ENCODE measurements at regions not wholly inside any gene's neighbourhood (a gene's known extent, or its start where the extent isn't known, plus 50 kb on each side); places are given as distances from the start of the nearest gene placed in this dataset.

DNA sequence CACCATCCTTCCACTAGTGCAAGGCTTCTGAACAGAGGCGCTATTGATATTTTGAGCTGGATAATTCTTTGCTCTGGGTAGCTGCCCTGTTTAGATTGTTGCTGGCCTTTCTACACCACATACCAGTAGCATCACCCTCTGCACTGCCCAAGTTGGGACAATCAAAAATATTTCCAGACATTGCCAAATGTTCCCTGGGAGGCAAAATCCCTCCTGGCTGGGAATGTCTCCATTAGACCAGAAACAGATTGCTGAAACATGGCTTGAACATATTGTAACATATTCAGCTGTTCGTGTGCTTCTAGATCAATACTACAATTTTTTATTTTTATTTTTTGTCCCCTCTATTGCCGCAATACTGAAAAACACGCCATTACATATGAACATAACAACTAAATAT lies 174.6 kb downstream of the ABCA8 start:
- peak; percentile 14 for DNase-seq (ENCODE audit: low read depth)
- no peak overlapping the region for H3K4me3 ChIP-seq (ENCODE audit: low read depth, low read length)
- TF ChIP-seq, protein P1, sequence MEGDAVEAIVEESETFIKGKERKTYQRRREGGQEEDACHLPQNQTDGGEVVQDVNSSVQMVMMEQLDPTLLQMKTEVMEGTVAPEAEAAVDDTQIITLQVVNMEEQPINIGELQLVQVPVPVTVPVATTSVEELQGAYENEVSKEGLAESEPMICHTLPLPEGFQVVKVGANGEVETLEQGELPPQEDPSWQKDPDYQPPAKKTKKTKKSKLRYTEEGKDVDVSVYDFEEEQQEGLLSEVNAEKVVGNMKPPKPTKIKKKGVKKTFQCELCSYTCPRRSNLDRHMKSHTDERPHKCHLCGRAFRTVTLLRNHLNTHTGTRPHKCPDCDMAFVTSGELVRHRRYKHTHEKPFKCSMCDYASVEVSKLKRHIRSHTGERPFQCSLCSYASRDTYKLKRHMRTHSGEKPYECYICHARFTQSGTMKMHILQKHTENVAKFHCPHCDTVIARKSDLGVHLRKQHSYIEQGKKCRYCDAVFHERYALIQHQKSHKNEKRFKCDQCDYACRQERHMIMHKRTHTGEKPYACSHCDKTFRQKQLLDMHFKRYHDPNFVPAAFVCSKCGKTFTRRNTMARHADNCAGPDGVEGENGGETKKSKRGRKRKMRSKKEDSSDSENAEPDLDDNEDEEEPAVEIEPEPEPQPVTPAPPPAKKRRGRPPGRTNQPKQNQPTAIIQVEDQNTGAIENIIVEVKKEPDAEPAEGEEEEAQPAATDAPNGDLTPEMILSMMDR (IDR thresholded peaks at IDR 0.05; ENCODE audit: insufficient read depth, low read length), result no peak

DNA sequence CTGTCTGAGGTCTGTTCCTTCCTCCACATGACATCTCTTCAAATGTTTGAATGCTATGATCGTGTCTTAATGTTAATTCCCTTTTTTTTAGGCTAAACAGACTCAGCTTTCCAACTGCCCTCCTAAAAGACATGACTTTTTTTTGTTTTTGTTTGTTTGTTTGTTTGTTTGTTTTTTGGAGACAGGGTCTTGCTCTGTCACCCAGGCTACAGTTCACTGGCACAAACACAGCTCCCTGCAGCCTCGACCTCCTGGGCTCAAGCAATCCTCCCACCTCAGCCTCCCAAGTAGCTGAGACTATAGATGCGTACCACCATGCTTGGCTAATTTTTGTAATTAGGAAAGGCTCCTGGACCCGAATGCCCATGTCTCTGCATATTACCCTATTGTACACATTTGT lies 176.5 kb downstream of the ABCA8 start:
- H3K4me3 ChIP-seq (ENCODE audit: low read depth, low read length), result no peak overlapping the region
- DNase-seq (ENCODE audit: low read depth), result no peak
- TF ChIP-seq, protein P1 (IDR thresholded peaks at IDR 0.05; ENCODE audit: insufficient read depth, low read length), result no peak

DNA sequence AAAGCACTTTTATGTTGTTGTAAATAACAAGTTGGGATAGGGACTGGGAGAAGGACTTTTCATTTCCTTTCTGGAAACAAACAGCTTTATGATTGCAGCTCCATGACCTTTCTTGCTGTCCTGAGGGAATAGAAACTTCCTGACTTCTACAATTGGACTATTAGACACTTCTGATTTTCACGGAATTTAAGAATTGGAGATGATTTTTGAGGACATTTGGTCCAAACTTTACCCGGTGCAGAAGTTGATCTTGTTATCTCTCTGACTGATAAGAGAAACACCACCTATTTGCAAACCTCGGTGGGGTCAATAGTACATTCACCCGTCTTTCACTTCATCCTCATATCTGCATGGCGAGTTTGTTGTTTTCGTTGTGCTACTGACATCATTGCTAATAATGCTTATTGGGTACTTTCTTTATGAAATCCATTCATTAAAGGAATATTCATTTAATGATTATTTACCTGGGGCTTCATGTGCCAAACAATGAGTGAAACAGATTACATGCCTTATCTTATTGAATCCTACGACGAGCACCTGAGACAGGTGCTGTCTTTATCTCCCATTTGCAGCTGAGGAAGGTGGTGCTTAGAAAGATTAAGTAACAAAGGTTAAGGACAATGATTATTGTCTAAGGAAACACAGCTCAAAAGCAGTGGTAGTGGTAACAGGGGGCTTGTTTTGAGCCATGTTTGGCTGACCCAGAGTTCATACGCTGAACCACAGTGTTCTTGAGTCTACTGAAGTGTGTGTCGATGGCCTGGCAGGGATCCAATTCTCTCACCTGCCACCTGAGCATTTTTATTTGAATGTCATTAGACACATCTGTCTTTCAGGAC lies 176.9 kb upstream of the FAM20A start:
- no peak overlapping the region for H3K4me3 ChIP-seq (ENCODE audit: low read depth, low read length)
- DNase-seq (ENCODE audit: low read depth), result no peak
- TF ChIP-seq, protein P1 (IDR thresholded peaks at IDR 0.05; ENCODE audit: insufficient read depth, low read length), result no peak

DNA sequence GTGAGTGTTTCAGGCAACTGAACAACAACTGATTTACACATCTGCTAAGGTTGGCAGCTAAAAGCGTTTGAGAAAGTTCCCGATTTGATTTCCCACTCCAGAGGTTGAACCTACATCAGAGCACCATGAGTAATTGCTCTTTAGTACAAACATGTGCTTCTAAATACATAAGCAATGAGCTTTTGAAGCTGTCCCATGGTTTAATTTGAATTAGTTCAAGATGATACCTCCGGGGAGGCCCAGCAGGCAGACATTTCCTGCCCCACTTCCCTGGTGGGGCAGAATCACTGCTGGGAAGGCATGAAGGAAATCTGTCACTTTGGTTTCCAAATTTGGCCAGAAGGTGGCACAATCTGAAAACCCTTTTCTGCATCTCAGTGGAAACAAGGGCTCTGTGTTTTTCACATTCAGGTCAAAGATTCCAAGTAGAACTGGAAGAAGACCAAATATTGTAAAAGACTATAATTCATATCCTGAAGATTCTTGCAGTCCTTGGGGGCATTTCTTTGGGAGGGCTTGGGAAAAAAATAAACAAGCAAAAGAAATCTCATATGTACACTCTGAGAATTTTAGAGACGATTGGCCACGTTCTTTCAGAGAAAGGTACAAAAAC lies 176.2 kb upstream of the FAM20A start:
- DNase-seq (ENCODE audit: low read depth), result peak; percentile 91

DNA sequence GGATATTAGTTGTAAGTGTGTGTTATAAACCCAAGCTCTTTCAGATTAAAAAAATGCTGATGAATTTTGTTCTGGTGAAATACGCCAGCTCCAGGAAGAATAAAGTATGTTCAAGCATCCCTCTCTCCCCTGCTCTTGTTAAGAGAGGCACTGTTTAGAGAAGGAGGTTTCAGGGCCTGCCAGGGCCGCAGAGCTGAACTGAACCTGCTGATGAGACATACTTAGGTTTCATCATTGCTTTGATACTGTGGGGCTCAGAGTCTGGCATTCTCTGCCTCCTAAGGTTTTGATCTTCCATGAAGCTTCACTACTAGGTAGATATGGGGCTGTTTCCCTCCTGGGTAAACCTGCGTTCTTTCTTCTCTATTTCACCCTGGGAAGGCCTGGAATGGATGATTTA lies 175.3 kb upstream of the FAM20A start:
- no peak overlapping the region for H3K4me3 ChIP-seq (ENCODE audit: low read depth, low read length)
- TF ChIP-seq, protein P1 (IDR thresholded peaks at IDR 0.05; ENCODE audit: insufficient read depth, low read length), result no peak
- DNase-seq (ENCODE audit: low read depth), result peak; percentile 49

More for the DNA sequence above, 176.2 kb upstream of the FAM20A start:
- TF ChIP-seq, protein P1 (IDR thresholded peaks at IDR 0.05; ENCODE audit: insufficient read depth, low read length), result peak; percentile 72
- H3K4me3 ChIP-seq (ENCODE audit: low read depth, low read length), result no peak overlapping the region

DNA sequence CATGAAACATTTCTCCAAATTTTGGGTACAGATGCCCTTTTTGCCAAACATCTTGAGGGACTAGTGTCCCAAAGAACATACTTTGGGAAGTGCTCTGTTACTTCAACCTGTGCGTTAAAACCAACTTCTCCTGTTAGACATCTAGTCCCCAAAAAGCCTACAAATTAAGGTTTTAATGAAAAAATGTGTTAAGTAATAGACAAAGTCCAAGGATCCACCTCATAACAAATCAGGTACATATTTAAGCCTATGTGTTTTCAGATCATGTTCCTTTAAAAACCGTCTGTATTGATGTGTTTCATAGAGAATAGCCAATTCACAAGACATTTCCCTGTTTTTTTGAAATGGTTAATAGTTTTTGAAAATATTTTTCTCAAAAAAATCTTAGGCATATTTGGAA lies 174.8 kb upstream of the FAM20A start:
- no peak overlapping the region for H3K4me3 ChIP-seq (ENCODE audit: low read depth, low read length)
- TF ChIP-seq, protein P1 (IDR thresholded peaks at IDR 0.05; ENCODE audit: insufficient read depth, low read length), result no peak

More for the DNA sequence above, 174.8 kb upstream of the FAM20A start:
- no peak for DNase-seq (ENCODE audit: low read depth)

Data from fibroblast of the aortic adventitia (primary cell).